ENCODE measurements at regions not wholly inside any gene's neighbourhood (a gene's known extent, or its start where the extent isn't known, plus 50 kb on each side); places are given as distances from the start of the nearest gene placed in this dataset.
"Not testable (repeated sequence)": the region's sequence is repeated elsewhere in the genome, so short reads cannot be mapped to it uniquely, and the experiment has no call there.

DNA sequence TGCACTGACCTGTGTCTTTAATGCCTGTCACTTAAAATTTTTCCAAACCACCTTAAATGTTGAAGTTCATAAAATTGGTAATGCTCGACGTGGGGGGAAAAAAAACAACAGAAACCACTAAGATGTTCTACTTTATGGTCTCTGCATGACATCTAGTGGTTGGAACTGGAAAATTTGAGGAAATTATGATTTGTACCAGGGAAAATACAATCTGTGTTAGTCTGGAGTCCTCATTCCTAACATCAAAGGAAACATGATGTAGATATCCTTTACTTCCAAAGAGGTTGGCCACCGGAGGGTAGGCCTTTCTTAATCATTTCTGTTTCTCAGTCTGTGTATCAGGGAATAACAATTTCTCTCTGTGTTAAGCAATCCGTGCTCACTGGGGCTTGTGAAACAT lies 941.0 kb downstream of the LTN1 start:
- H2BK12ac ChIP-seq (ENCODE audit: low read length in 2 of 2); H2BK5ac ChIP-seq (ENCODE audit: low read depth, low read length, poor library complexity, severe bottlenecking); H3K4me3 ChIP-seq (ENCODE audit: insufficient read depth in 1 of 2, low read depth in 1 of 2, low read length in 2 of 2); H4K8ac ChIP-seq (ENCODE audit: low read length); H3K23ac ChIP-seq (ENCODE audit: low read length in 2 of 2); H2AFZ ChIP-seq (ENCODE audit: low read depth, low read length); H3K4me1 ChIP-seq (ENCODE audit: control insufficient read depth, insufficient read depth, low read depth, low read length); H3K4ac ChIP-seq (ENCODE audit: low read depth in 1 of 2, low read length in 2 of 2); H3K27me3 ChIP-seq (ENCODE audit: control insufficient read depth in 1 of 2, insufficient read depth in 1 of 2, low read length in 2 of 2); H3K27ac ChIP-seq (ENCODE audit: low read length, poor library complexity, severe bottlenecking); H3K14ac ChIP-seq (ENCODE audit: low read length in 2 of 2); H2BK15ac ChIP-seq (ENCODE audit: low read depth, poor library complexity, severe bottlenecking); H3K18ac ChIP-seq (ENCODE audit: low read depth in 1 of 2, low read length in 2 of 2); H4K91ac ChIP-seq (ENCODE audit: low read length); H2BK120ac ChIP-seq (ENCODE audit: low read depth, low read length); H3K36me3 ChIP-seq (ENCODE audit: control insufficient read depth in 1 of 2, insufficient read depth in 2 of 2, low read depth in 1 of 2, low read length in 2 of 2); H2AK5ac ChIP-seq (ENCODE audit: low read length, severe bottlenecking); H3K9me3 ChIP-seq (ENCODE audit: control insufficient read depth, low read length); H3K4me2 ChIP-seq (ENCODE audit: low read length, poor library complexity, severe bottlenecking); H3K79me1 ChIP-seq (replicated peaks; ENCODE audit: low read length, poor library complexity, severe bottlenecking): not testable (repeated sequence)
- peak; percentile 57 for DNase-seq
- WGBS: 41% methylated on average over 2 of the region's 4 CpGs
- H3K9ac ChIP-seq (ENCODE audit: low read length): peak overlapping the region; percentile 3

GRCh38 chr21:28035692-28036091 lies 957.0 kb downstream of the LTN1 start:
- H2BK12ac ChIP-seq (ENCODE audit: low read length in 2 of 2); H4K8ac ChIP-seq (ENCODE audit: low read length); H3K9ac ChIP-seq (ENCODE audit: low read length); H3K4me1 ChIP-seq (ENCODE audit: control insufficient read depth, insufficient read depth, low read depth, low read length); DNase-seq; H3K23ac ChIP-seq (ENCODE audit: low read length in 2 of 2); H2AFZ ChIP-seq (ENCODE audit: low read depth, low read length); H2BK120ac ChIP-seq (ENCODE audit: low read depth, low read length); H3K36me3 ChIP-seq (ENCODE audit: control insufficient read depth in 1 of 2, insufficient read depth in 2 of 2, low read depth in 1 of 2, low read length in 2 of 2); H3K4me2 ChIP-seq (ENCODE audit: low read length, poor library complexity, severe bottlenecking); H3K18ac ChIP-seq (ENCODE audit: low read depth in 1 of 2, low read length in 2 of 2); H3K27ac ChIP-seq (ENCODE audit: low read length, poor library complexity, severe bottlenecking); H3K4me3 ChIP-seq (ENCODE audit: insufficient read depth in 1 of 2, low read depth in 1 of 2, low read length in 2 of 2); H2BK15ac ChIP-seq (ENCODE audit: low read depth, poor library complexity, severe bottlenecking); H3K27me3 ChIP-seq (ENCODE audit: control insufficient read depth in 1 of 2, insufficient read depth in 1 of 2, low read length in 2 of 2); H3K4ac ChIP-seq (ENCODE audit: low read depth in 1 of 2, low read length in 2 of 2); H3K79me1 ChIP-seq (replicated peaks; ENCODE audit: low read length, poor library complexity, severe bottlenecking); H3K14ac ChIP-seq (ENCODE audit: low read length in 2 of 2); H2BK5ac ChIP-seq (ENCODE audit: low read depth, low read length, poor library complexity, severe bottlenecking); H4K91ac ChIP-seq (ENCODE audit: low read length); H2AK5ac ChIP-seq (ENCODE audit: low read length, severe bottlenecking): not testable (repeated sequence)
- H3K9me3 ChIP-seq (ENCODE audit: control insufficient read depth, low read length): peaks cover 26% of the 10 kb centered on the region

DNA sequence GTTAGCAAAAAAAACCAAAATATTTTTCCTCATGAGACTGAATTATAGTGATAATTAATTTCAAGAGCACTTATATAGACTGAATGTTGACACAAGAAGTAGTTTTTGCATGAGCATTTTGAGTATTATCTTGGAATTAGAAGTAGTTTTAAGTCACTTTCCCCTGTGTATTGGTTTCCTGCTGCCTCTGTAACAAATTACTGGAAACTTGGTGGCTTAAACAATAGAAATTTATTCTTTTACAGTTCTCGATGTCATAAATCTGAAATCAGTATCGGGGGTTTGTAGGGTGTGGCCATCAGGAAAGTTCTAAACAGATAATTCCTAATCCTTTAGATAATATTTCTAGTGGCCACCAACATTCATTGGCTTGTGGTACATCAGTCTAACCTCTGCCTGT lies 957.8 kb downstream of the LTN1 start:
- DNase-seq; H3K27me3 ChIP-seq (ENCODE audit: control insufficient read depth in 1 of 2, insufficient read depth in 1 of 2, low read length in 2 of 2); H3K4ac ChIP-seq (ENCODE audit: low read depth in 1 of 2, low read length in 2 of 2); H3K79me1 ChIP-seq (replicated peaks; ENCODE audit: low read length, poor library complexity, severe bottlenecking); H3K27ac ChIP-seq (ENCODE audit: low read length, poor library complexity, severe bottlenecking); H2BK120ac ChIP-seq (ENCODE audit: low read depth, low read length); H3K23ac ChIP-seq (ENCODE audit: low read length in 2 of 2); H3K36me3 ChIP-seq (ENCODE audit: control insufficient read depth in 1 of 2, insufficient read depth in 2 of 2, low read depth in 1 of 2, low read length in 2 of 2); H3K4me3 ChIP-seq (ENCODE audit: insufficient read depth in 1 of 2, low read depth in 1 of 2, low read length in 2 of 2); H4K8ac ChIP-seq (ENCODE audit: low read length); H3K4me2 ChIP-seq (ENCODE audit: low read length, poor library complexity, severe bottlenecking); H2AK5ac ChIP-seq (ENCODE audit: low read length, severe bottlenecking); H3K4me1 ChIP-seq (ENCODE audit: control insufficient read depth, insufficient read depth, low read depth, low read length); H3K14ac ChIP-seq (ENCODE audit: low read length in 2 of 2); H4K91ac ChIP-seq (ENCODE audit: low read length); H2BK12ac ChIP-seq (ENCODE audit: low read length in 2 of 2); H3K9ac ChIP-seq (ENCODE audit: low read length); H2BK15ac ChIP-seq (ENCODE audit: low read depth, poor library complexity, severe bottlenecking); H3K18ac ChIP-seq (ENCODE audit: low read depth in 1 of 2, low read length in 2 of 2); H2BK5ac ChIP-seq (ENCODE audit: low read depth, low read length, poor library complexity, severe bottlenecking); H2AFZ ChIP-seq (ENCODE audit: low read depth, low read length): not testable (repeated sequence)
- no CpG with 5 or more reads among the region's 2 CpGs for WGBS
- peaks cover 33% of the 10 kb centered on the region for H3K9me3 ChIP-seq (ENCODE audit: control insufficient read depth, low read length)

DNA sequence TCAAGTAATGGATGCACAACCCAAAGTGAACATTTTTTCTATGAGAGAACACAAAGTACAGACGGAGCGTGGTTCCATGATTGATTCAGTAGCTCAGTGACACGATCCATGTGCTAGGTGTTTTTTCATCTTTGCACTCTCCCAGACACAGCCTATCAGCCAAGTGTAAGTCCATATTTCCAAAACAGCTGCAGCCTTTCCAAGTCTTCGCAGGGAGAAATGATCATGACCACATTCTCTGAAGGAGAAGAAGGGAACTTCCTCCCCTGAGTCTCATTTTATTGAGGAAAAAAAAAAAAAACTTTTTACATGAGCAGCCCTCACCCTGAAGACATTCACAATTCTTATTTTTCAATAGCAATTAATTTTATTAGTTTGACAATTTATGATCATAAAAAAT lies 958.3 kb downstream of the LTN1 start:
- not testable (repeated sequence) for H4K8ac ChIP-seq (ENCODE audit: low read length); H4K91ac ChIP-seq (ENCODE audit: low read length); H2BK12ac ChIP-seq (ENCODE audit: low read length in 2 of 2); H3K27me3 ChIP-seq (ENCODE audit: control insufficient read depth in 1 of 2, insufficient read depth in 1 of 2, low read length in 2 of 2); H2AK5ac ChIP-seq (ENCODE audit: low read length, severe bottlenecking); H3K14ac ChIP-seq (ENCODE audit: low read length in 2 of 2); H3K4me3 ChIP-seq (ENCODE audit: insufficient read depth in 1 of 2, low read depth in 1 of 2, low read length in 2 of 2); H3K9ac ChIP-seq (ENCODE audit: low read length); H3K18ac ChIP-seq (ENCODE audit: low read depth in 1 of 2, low read length in 2 of 2); H2BK15ac ChIP-seq (ENCODE audit: low read depth, poor library complexity, severe bottlenecking); H2AFZ ChIP-seq (ENCODE audit: low read depth, low read length); H3K27ac ChIP-seq (ENCODE audit: low read length, poor library complexity, severe bottlenecking); H2BK5ac ChIP-seq (ENCODE audit: low read depth, low read length, poor library complexity, severe bottlenecking); H3K4me1 ChIP-seq (ENCODE audit: control insufficient read depth, insufficient read depth, low read depth, low read length); H3K23ac ChIP-seq (ENCODE audit: low read length in 2 of 2); H3K36me3 ChIP-seq (ENCODE audit: control insufficient read depth in 1 of 2, insufficient read depth in 2 of 2, low read depth in 1 of 2, low read length in 2 of 2); H2BK120ac ChIP-seq (ENCODE audit: low read depth, low read length); H3K79me1 ChIP-seq (replicated peaks; ENCODE audit: low read length, poor library complexity, severe bottlenecking); H3K4ac ChIP-seq (ENCODE audit: low read depth in 1 of 2, low read length in 2 of 2); H3K4me2 ChIP-seq (ENCODE audit: low read length, poor library complexity, severe bottlenecking); DNase-seq
- peaks cover 30% of the 10 kb centered on the region for H3K9me3 ChIP-seq (ENCODE audit: control insufficient read depth, low read length)
- WGBS: 97% methylated on average over 4 of the region's 4 CpGs
